Prostate gland (tissue), 2 donors: ENCODE measurements at regions not wholly inside any gene's neighbourhood (a gene's known extent, or its start where the extent isn't known, plus 50 kb on each side); places are given as distances from the start of the nearest gene placed in this dataset.

Experiments used
- CTCF ChIP-seq, 4 experiments: fragments of 200-600 bp in 2 of 4; fragments of 450-650 bp in 2 of 4; sonication (generic) in 2 of 4; IDR thresholded peaks; 1 replicate in 3 of 4; 2 replicates in 1 of 4; pipeline ENCODE4 v1.5.1; 2016 to 2019; ENCODE audit warnings: antibody characterized with exemption in 4 of 4, mild to moderate bottlenecking in 2 of 4, moderate library complexity in 2 of 4
- POLR2A ChIP-seq: fragments of 450-650 bp; IDR thresholded peaks from one replicate; pipeline ENCODE4 v1.6.1; 2016; ENCODE audit warnings: antibody characterized with exemption, mild to moderate bottlenecking

- TF ChIP-seq POLR2A, result no peak
- no peak for TF ChIP-seq CTCF (IDR thresholded peaks at IDR 0.05)
These were observed 445.2 kb downstream of the FAM181B start for GRCh38 chr11:82288471-82288870.
